ENCODE measurements at regions not wholly inside any gene's neighbourhood (a gene's known extent, or its start where the extent isn't known, plus 50 kb on each side); places are given as distances from the start of the nearest gene placed in this dataset.

- TF ChIP-seq, protein P1, sequence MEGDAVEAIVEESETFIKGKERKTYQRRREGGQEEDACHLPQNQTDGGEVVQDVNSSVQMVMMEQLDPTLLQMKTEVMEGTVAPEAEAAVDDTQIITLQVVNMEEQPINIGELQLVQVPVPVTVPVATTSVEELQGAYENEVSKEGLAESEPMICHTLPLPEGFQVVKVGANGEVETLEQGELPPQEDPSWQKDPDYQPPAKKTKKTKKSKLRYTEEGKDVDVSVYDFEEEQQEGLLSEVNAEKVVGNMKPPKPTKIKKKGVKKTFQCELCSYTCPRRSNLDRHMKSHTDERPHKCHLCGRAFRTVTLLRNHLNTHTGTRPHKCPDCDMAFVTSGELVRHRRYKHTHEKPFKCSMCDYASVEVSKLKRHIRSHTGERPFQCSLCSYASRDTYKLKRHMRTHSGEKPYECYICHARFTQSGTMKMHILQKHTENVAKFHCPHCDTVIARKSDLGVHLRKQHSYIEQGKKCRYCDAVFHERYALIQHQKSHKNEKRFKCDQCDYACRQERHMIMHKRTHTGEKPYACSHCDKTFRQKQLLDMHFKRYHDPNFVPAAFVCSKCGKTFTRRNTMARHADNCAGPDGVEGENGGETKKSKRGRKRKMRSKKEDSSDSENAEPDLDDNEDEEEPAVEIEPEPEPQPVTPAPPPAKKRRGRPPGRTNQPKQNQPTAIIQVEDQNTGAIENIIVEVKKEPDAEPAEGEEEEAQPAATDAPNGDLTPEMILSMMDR (IDR thresholded peaks at IDR 0.05), result no peak
- TF ChIP-seq POLR2A (IDR thresholded peaks at IDR 0.05) (no peak), POLR2AphosphoS5 (IDR thresholded peaks at IDR 0.05) (no peak), EP300 (IDR thresholded peaks at IDR 0.05) (no peak)
Measured at GRCh38 chr7:106472741-106473140, 188.0 kb upstream of the NAMPT start.

Data from sigmoid colon (tissue), 4 donors.